ENCODE measurements at regions not wholly inside any gene's neighbourhood (a gene's known extent, or its start where the extent isn't known, plus 50 kb on each side); places are given as distances from the start of the nearest gene placed in this dataset.
"Not testable (repeated sequence)": the region's sequence is repeated elsewhere in the genome, so short reads cannot be mapped to it uniquely, and the experiment has no call there.

- no peak for DNase-seq
Observed at GRCh38 chr2:36223259-36223658, 132.3 kb upstream of the CRIM1 start.

- no peak for DNase-seq
Observed at GRCh38 chr2:36222485-36222884, 133.1 kb upstream of the CRIM1 start.

GRCh38 chr2:36214691-36215090 is 140.9 kb upstream of the CRIM1 start:
- no peak for DNase-seq

GRCh38 chr2:36203366-36203765 is 152.2 kb upstream of the CRIM1 start:
- no peak for DNase-seq

GRCh38 chr2:36197181-36197971 is 158.2 kb upstream of the CRIM1 start:
- no peak for DNase-seq

- DNase-seq = no peak
Observed at GRCh38 chr2:36193680-36194079, 161.9 kb upstream of the CRIM1 start.

- DNase-seq = no peak
Observed at GRCh38 chr2:36192983-36193382, 162.6 kb upstream of the CRIM1 start.

GRCh38 chr2:36190097-36190496 is 165.5 kb upstream of the CRIM1 start:
- no peak for DNase-seq

- no peak for DNase-seq
Observed at GRCh38 chr2:36185624-36186023, 170.0 kb upstream of the CRIM1 start.

GRCh38 chr2:36184848-36185247 is 170.7 kb upstream of the CRIM1 start:
- no peak for DNase-seq

GRCh38 chr2:36180789-36181482 is 174.6 kb upstream of the CRIM1 start:
- not testable (repeated sequence) for DNase-seq

GRCh38 chr2:36180293-36180692 is 175.3 kb upstream of the CRIM1 start:
- DNase-seq = not testable (repeated sequence)

GRCh38 chr2:36179668-36180269 is 175.8 kb upstream of the CRIM1 start:
- DNase-seq = not testable (repeated sequence)

- no peak for DNase-seq
Observed at GRCh38 chr2:36178384-36178783, 177.2 kb upstream of the CRIM1 start.

GRCh38 chr2:36177282-36177681 is 178.3 kb upstream of the CRIM1 start:
- no peak for DNase-seq

- DNase-seq = no peak
Observed at GRCh38 chr2:36174920-36175319, 180.7 kb upstream of the CRIM1 start.

GRCh38 chr2:36173760-36174404 is 181.7 kb upstream of the CRIM1 start:
- DNase-seq = no peak

GRCh38 chr2:36172824-36173223 is 182.8 kb upstream of the CRIM1 start:
- no peak for DNase-seq

GRCh38 chr2:36170805-36171204 is 184.8 kb upstream of the CRIM1 start:
- DNase-seq = no peak

GRCh38 chr2:36169843-36170242 is 185.7 kb upstream of the CRIM1 start:
- DNase-seq = no peak

- DNase-seq = no peak
Observed at GRCh38 chr2:36168115-36168514, 187.5 kb upstream of the CRIM1 start.

GRCh38 chr2:36165132-36165531 is 190.4 kb upstream of the CRIM1 start:
- no peak for DNase-seq

GRCh38 chr2:36163520-36164254 is 191.9 kb upstream of the CRIM1 start:
- no peak for DNase-seq

All from NK-92 treated with Interleukin-12 subunit alpha and Interleukin-12 subunit beta, amount 100 ng/mL, for 24 hours (cell line).